GM21390 (cell line): ENCODE measurements at regions not wholly inside any gene's neighbourhood (a gene's known extent, or its start where the extent isn't known, plus 50 kb on each side); places are given as distances from the start of the nearest gene placed in this dataset.
"Not testable (repeated sequence)": the region's sequence is repeated elsewhere in the genome, so short reads cannot be mapped to it uniquely, and the experiment has no call there.

Source experiments
- ATAC-seq: cut with Tn5 transposase; IDR thresholded peaks from one replicate; pipeline ENCODE4 v1.9.1; 2021; ENCODE audit not compliant: unreplicated experiment

DNA sequence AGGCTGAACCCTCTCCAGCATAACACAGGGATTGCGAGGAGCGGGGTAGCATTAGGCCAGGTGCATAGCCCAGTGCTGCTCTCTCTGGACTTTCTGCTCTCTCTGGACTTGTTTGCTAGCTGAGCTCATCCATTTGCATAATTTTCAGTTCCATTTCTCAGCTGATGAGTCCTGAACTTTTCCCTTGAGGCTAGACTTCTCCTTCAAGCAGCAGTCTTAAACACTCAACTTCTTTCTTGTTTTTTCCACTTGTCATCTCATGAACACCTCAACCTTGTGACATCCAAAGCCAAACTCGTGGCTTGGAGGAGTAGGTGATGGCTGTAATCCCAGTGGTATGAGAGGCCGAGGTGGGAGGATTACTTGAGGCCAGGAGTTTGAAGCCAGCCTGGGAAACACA lies 62.4 kb upstream of the EEF2KMT start:
- ATAC-seq: not testable (repeated sequence)

DNA sequence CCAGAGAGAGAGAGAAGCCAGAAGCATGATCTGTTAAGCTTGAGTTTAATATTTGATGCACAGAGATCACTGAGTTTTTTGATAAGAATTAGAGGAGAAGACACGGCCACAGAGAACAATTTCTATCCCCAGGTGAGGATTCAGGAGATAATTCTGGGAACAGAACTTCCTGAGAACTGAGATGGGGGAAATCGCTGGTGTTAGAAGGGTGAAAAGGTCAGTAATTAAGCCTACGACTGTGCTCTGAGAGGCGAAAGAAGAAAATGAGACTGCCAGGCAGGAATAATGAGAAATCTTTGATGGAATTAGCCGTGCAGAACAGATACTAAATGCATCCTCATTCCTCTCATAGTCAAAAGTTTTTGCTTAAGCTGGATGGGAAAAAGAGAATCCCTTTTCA lies 61.9 kb upstream of the EEF2KMT start:
- ATAC-seq: not testable (repeated sequence)

DNA sequence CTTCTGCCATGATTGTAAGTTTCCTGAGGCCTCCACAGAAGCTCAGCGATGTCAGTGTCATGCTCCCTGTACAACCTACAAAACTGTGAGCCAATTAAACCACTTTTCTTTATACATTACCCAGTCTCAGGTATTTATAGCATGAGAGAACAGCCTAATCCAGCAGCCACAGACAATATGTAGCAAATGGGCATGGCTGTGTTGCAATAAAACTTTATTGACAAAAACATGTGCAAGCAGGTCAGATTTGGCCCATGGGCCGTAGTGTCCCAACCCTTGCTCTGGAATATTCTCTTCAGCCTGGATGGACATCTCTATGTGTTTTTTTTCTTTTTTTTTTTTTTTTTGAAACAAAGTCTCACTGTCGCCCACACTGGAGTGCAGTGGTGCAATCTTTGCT lies 60.9 kb upstream of the EEF2KMT start:
- no peak for ATAC-seq

DNA sequence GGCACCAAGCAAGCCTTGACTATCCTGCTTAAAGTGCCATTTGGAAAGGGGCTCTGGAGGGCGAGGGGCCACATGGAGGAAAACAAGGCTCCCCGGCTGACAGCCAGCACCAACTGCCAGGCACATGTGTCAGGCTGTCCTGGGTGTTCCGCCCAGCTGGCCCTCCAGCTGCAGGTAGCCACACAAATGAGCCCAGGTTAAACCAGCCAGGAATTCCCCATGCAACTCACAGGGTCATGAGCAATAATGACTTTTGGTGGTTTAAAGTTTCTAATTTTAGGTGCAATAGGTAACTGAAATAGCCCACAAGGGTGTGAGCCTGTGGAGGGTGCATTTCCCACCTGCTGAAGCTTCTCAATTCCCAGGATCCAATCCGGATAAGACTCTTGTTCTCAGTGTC lies 58.9 kb upstream of the EEF2KMT start:
- not testable (repeated sequence) for ATAC-seq

- ATAC-seq: not testable (repeated sequence)
Measured at GRCh38 chr16:5154006-5154405, 56.4 kb upstream of the EEF2KMT start.

GRCh38 chr16:5151409-5151808 lies 53.8 kb upstream of the EEF2KMT start:
- ATAC-seq: not testable (repeated sequence)
